ENCODE measurements at regions not wholly inside any gene's neighbourhood (a gene's known extent, or its start where the extent isn't known, plus 50 kb on each side); places are given as distances from the start of the nearest gene placed in this dataset.

DNA sequence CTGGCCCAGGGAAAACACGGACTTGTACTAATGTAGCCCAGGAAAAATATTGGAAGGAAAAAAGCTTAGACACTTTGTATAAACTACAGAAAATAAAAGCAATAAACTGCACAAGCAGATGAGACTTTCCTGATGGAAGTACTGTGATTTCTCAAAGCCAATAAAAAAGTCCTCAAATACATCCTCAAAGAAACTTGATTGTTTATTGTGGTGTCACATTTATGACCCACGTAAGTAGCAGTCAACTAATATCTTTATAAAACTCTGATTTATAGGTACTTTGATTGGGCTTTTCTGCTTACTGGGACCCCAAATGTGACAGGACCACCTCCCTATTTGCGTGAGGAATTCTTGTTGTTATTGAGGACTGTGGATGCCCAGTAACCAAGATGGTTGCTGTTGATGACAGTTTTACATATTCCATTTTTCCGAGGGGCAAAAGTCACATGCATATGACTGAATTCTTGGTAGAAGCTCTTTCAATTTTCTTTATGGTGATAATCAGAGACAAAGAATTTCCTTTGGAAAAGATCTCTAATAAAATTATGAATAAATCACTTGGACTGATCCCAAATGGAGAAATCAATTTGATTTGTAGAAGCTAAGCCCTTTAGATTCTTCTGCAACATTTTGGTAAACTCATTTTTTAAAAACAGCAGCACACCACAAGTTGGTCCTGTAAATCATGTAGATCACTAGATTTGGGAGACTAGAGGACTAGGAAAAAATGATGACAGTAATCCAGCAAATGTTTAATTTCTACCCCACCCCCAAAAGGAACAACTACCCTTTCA lies 159.0 kb upstream of the TSC22D2 start:
- H3K9me3 ChIP-seq = no peaks in the 10 kb centered on the region

DNA sequence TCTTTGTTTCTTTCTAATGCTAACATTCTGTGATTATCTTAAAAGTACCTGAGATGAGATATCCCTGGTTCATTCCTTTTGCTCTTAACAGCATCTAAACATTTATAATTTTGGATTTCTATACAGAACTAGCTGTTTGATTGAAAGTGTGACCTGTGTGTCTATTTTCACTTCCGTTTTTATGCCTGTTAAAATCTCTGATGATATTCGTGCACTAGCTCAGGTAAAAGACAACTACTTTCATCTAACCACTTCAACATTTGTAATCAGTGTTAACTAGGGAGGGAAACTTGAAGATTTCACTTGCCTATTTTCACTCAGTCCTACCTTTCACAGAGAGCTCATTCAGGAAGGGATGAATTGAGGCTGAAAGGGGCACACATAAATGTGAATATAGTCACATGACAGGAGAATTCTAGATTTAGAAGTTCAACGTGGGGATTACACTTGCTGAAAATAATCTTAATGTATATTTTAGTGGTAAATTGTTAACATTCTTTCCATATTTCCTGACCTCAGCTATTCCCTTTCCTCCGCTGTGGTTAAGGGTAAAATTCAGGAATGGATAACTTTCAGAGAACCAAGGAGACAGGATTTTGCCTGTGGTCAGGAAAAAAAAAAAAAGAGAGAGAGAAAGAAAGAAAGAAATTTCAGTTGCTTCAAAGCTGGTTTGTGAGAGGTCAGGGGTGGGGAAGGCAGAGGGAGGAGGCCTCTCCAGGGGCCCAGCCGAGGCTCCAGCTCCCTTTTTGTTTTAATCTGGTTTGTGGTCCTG lies 159.8 kb upstream of the TSC22D2 start:
- TF ChIP-seq, protein P1, sequence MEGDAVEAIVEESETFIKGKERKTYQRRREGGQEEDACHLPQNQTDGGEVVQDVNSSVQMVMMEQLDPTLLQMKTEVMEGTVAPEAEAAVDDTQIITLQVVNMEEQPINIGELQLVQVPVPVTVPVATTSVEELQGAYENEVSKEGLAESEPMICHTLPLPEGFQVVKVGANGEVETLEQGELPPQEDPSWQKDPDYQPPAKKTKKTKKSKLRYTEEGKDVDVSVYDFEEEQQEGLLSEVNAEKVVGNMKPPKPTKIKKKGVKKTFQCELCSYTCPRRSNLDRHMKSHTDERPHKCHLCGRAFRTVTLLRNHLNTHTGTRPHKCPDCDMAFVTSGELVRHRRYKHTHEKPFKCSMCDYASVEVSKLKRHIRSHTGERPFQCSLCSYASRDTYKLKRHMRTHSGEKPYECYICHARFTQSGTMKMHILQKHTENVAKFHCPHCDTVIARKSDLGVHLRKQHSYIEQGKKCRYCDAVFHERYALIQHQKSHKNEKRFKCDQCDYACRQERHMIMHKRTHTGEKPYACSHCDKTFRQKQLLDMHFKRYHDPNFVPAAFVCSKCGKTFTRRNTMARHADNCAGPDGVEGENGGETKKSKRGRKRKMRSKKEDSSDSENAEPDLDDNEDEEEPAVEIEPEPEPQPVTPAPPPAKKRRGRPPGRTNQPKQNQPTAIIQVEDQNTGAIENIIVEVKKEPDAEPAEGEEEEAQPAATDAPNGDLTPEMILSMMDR (IDR thresholded peaks at IDR 0.05) = no peak
- Histone ChIP-seq H3K36me3 (no peaks in the 10 kb centered on the region), H3K27ac (no peak overlapping the region), H3K4me3 (no peak overlapping the region), H3K27me3 (no peaks in the 10 kb centered on the region), H3K4me1 (peaks cover 11 to 23% of the 10 kb centered on the region in 2 donors), H3K9me3 (no peaks in the 10 kb centered on the region)
- intact Hi-C loops (cut with DNase I) = no loop called here
- no peak for DNase-seq (ENCODE audit: low spot score in 2 of 2)

More for the DNA sequence above, 159.0 kb upstream of the TSC22D2 start:
- intact Hi-C loops (cut with DNase I) = no loop called here
- no peak overlapping the region for H3K4me3 ChIP-seq
- H3K4me1 ChIP-seq = peaks cover 16 to 31% of the 10 kb centered on the region in 2 donors
- no peaks in the 10 kb centered on the region for H3K27me3 ChIP-seq
- no peak for DNase-seq (ENCODE audit: low spot score in 2 of 2)
- no peak overlapping the region for H3K27ac ChIP-seq
- TF ChIP-seq, protein P1 (IDR thresholded peaks at IDR 0.05) = no peak
- H3K36me3 ChIP-seq = no peaks in the 10 kb centered on the region

DNA sequence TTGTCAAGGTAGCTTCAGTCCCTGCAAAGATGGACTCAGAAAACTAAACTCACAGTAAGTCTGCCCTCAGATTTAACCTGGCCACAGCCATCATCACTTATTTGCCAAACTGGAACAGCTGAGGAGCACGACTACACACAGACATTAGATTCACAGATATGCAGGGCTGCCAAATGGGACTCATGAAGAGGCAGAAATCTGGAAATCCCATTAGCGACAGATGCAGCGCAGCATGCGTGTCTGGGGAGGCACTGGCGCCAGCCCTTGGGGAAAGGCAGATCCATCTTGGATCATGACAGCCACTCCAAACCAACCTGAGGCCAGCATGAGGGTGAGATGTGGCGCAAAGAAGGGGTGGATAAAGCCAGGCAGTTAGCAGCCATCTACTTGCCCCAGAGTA lies 160.7 kb upstream of the TSC22D2 start:
- Histone ChIP-seq H3K9me3 (no peaks in the 10 kb centered on the region), H3K4me3 (no peak overlapping the region), H3K36me3 (no peaks in the 10 kb centered on the region), H3K27me3 (no peaks in the 10 kb centered on the region), H3K4me1 (peaks cover 9 to 14% of the 10 kb centered on the region in 2 donors), H3K27ac (no peak overlapping the region)
- no peak for DNase-seq (ENCODE audit: low spot score in 2 of 2)
- intact Hi-C loops (cut with DNase I) = no loop called here
- TF ChIP-seq, protein P1 (IDR thresholded peaks at IDR 0.05) = no peak

DNA sequence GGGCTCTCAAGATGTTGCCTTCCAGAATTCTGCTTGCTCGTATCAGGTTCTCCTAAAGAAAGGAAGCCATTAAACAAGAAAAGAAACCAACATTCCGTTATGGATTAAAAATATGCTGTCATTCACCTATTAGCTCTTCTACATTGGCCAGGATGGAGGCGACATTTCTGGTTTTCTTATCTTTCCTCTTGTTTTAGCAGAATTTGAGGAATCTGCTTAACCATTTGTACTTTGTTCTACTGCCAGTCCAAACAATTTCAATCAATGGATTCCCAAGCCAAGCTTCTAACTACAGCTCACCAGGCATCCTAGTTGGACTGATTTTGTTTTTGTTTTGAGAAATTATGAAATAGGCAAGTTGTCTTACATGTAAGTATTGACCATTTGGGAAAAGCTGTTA lies 164.6 kb upstream of the TSC22D2 start:
- Histone ChIP-seq H3K4me3 (no peak overlapping the region), H3K9me3 (no peaks in the 10 kb centered on the region), H3K4me1 (peaks cover 0 to 5% of the 10 kb centered on the region in 2 donors), H3K36me3 (no peaks in the 10 kb centered on the region), H3K27ac (no peak overlapping the region), H3K27me3 (no peaks in the 10 kb centered on the region)
- intact Hi-C loops (cut with DNase I) = no loop called here
- no peak for DNase-seq (ENCODE audit: low spot score in 2 of 2)
- TF ChIP-seq, protein P1 (IDR thresholded peaks at IDR 0.05) = no peak

DNA sequence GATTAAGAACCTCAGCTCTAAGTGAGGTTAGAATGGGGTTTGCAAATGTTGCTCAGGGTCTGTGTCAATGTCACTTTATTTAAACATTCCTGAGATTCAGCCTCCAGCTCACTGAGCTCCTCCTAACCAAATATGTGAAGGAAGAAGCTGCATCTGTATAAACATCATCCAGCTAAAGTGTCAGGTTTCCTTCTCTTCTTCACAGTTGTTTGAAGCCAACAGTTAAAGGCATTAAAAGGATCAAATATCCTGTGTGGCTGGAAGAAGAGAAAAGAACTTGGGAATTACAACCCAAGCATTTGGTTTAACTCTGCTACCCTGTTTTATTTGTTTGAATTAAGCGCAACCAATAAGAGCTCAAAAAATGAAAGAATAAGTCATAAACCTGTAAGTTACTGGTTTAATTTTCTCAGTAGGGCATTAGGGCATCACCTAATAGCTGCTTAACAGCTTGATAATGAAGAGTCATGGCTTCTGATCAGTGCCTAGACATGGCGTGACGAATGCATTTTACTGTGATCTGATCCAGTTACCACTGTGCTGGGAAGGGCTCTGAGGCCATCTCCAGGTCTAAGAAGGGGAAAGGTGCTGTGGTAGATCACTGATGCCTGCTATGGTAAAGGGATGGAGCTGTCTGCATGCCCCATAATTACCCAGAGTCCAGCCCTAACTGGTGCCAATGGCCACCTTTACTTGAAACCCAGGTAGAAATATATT lies 165.7 kb upstream of the TSC22D2 start:
- Histone ChIP-seq H3K4me3 (no peak overlapping the region), H3K27me3 (no peaks in the 10 kb centered on the region), H3K9me3 (no peaks in the 10 kb centered on the region), H3K36me3 (no peaks in the 10 kb centered on the region), H3K27ac (no peak overlapping the region), H3K4me1 (peaks cover 0 to 15% of the 10 kb centered on the region in 2 donors)
- intact Hi-C loops (cut with DNase I) = no loop called here
- DNase-seq (ENCODE audit: low spot score in 2 of 2) = no peak
- TF ChIP-seq, protein P1 (IDR thresholded peaks at IDR 0.05) = no peak

Measured in ascending aorta (tissue), 2 donors.